ENCODE measurements at regions not wholly inside any gene's neighbourhood (a gene's known extent, or its start where the extent isn't known, plus 50 kb on each side); places are given as distances from the start of the nearest gene placed in this dataset.

DNA sequence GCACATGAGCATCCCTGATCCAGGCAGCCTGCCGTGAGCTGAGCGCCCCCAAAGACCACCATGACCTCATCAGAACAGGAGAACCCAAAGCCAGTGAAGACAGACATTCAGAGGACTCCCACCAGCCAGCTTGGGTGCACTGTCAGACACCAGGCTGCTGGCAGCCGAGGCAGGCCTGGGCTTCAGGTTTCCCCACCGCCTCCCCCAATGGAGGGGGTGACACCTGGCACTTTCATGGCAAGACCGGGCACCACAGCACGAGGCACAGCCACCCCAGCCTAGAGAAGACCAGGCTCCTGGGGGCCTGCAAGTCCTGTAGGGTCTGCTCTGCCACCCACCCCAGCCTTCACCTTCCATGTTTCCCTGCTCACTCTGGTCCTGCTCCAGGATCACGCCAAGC, 140.5 kb downstream of the C16orf95 start:
- DNase-seq (ENCODE audit: low spot score) = no peak

DNA sequence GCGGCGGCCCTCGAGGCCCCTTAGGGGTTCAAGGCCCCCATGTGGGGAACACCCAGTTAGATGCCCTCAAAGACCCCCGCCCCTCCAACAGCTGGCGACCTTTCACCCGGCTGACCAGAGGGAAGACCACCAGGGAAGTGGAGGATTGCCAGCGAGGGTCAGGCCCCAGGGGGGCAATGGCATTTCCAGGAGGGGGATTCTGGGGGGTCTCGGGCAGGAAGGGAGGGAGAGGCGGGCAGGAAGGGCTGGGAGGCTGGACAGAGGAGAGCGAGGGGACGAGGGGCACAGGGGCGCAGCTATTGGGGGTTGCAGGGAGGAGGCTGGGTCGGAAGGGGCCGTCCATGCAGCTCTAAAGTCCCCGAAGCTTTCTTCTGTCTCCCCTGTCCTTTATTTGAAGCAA, 139.5 kb downstream of the C16orf95 start:
- no peak for DNase-seq (ENCODE audit: low spot score)

DNA sequence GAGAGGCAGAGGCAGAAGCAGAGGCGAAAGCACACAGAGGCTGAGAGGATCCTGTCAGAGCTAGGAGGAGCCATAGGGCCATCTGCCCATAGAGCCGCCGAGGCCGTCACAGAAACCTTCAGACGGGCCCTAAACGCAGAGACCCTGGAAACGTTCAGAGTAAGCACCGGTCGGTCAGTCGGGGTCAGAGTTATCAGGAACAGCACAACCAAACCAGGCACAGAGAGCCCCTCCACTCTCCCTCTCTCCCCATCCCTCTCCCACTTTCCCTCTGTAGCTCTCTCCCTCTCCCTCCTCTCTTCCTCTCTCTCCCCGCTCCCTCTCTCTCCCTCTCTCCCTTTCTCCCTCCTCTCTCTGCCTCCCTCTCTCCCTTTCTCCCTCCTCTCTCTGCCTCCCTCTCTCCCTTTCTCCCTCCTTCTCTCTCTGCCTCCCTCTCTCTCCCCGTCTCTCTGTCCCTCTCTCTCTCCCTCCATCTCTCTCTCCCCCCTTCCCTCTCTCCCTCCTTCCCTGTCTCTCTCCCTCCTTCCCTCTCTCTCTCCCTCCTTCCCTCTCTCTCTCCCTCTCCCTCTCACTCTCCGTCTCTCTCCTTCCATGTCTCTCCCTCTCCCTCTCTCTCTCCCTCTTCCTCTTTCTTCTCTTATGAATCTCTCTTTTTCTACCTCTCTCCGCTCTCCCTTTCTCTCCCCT, 138.9 kb downstream of the C16orf95 start:
- no peak for DNase-seq (ENCODE audit: low spot score)

DNA sequence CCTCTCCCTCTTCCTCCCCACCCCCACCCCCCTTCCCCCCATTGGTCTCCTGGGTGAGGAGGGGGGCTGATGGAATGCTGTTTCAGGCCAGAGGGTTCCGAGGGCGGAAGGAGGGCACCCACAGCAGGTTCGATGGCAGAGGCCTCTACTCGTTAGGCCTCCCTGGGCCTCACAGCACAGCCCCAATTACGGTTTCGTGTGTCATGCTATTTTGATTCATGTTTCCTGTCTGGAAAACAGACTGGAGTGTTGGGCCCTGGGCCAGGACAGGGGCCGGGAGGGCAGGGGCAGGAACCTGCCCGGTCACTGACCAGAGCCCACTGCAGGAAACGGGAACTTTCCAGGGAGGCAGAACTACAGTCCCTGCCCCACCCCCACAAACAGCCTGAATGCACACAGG, 138.2 kb downstream of the C16orf95 start:
- DNase-seq (ENCODE audit: low spot score) = no peak

DNA sequence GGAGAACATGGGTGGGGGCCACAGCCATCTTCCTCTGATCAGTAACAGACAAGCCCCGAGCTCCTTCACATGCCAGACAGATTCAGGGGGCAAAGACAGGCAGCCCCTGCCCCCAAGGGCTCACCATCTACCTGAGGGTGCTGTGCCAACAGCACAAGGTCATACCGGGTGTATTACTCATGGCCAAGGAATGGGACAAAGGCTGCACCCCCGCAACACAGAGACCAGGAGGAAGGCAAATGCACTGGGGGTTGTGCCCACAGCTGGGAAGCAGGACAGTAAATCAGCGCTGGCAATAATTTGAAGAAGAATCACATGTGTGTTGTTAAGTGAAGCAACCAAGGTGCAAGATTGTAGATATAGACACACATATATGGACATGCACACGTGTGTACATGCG, 137.1 kb downstream of the C16orf95 start:
- no peak for DNase-seq (ENCODE audit: low spot score)

DNA sequence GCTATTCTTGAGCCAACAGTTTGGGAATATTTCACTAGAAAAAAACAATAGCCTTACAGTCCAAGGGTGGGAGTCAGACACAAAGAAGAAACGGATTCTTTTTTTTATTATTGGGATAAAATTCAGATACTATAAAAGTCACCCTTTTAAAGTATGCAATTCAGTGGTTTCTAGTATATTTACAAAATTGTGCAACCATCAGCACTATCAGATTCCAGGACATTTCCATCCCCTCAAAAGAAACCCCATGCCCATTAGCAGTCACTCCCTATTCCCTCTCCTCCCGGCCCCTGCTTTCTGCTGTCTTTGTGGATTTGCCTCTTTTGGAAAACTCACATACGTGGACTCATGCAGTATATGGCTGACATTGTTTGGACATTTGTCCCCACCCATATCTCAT, 134.4 kb downstream of the C16orf95 start:
- no peak for DNase-seq (ENCODE audit: low spot score)

DNA sequence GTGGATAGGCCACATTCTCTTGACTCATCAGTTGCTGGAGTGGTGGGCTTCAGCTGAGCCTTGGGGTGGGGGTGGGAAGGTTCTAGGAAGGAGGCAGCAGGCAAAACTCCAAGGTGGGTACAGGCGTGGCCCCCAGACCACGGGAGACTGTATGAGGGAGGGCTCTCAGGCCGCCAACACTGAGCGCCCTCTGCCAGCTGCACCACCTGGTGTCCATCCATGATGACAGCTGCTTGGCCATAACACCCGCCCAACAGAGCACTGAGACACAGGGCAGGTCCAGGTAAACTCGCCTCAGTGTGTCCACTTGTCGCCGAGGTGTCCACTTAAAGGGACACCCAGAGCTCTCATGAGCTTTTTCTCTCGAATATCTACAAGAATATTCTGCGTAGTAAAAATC, 133.5 kb downstream of the C16orf95 start:
- DNase-seq (ENCODE audit: low spot score) = no peak

DNA sequence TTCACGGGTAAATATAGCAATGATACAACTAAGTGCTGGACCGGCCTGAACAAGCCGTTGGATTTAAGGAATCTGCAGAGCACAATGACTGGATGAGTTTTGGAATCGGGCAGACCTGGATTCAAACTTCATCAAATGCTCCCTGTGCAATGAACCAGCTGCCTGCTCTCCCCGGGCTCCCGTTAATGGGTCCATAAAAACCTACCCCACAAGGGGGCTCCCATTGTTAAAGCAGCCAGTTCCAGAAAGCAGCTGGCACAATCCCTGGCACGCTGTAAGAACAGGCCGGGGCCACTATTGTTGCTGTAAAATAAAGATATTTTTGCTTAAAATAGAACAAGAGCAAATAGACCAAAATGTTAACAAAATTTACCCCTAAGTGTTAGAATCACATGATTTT, 131.9 kb downstream of the C16orf95 start:
- no peak for DNase-seq (ENCODE audit: low spot score)

DNA sequence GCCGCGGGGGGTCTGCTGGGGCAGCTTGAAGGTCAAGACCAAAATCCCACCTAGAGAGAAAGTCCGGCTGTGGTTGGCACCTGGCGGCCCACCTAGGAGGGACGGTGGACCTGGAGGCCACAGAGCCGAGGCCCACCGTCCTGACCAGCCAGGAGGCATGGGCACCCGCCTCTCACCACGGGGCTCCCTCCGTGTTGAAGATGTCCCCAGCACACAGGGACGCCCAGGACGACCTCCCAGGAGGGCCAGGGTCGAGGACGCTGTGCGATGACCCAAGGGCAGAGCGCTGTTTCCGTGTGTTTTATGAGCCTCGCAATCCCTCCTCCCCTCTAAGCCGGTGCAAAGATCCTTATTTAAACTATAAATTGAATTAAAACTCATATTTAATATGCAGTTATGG, 131.2 kb downstream of the C16orf95 start:
- DNase-seq (ENCODE audit: low spot score) = no peak

DNA sequence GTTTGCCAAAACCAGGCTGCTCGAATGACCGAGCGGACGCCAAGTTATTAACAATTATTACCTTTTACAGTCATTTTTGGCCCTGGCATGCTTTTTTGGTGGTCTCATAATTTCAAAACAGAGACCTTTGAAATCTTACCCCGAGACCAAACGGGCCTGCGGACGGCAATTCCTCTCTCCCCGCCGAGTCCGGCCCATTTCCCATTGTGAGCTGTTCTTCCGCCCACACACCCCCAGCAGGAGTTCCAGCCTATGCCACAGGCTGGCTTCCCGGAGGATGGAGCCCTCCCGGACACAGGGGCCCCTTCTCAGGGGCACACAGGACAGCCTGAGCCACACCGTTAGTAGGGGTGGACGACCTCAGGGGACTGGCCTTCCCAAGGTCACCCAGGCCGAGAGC, 130.7 kb downstream of the C16orf95 start:
- no peak for DNase-seq (ENCODE audit: low spot score)

DNA sequence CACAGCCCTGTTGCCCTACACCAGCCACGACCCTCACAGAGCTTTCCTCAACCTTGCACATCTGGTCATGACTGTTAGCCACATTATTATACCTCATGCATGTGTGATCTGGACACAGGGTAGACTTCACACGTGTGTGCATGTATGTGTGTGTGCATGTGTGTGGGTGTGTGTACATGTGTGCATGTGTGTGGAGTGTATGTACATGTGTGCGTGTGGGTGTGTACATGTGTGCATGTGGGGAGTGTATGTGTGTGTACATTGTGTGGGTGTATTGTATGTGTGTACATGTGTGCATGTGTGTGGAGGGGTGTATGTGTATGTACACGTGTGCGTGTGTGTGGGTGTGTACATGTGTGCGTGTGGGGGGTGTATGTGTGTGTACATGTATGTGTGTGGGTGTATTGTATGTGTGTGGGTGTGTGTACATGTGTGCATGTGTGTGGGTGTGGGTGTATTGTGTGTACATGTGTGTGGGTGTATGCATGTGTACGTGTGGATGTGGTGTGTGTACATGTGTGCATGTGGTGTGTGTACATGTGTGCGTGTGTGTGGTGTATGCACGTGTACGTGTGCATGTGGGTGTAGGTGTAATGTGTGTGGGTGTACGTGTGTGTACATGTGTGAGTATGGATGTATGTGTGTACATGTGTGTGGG, 130.2 kb downstream of the C16orf95 start:
- DNase-seq (ENCODE audit: low spot score) = no peak

DNA sequence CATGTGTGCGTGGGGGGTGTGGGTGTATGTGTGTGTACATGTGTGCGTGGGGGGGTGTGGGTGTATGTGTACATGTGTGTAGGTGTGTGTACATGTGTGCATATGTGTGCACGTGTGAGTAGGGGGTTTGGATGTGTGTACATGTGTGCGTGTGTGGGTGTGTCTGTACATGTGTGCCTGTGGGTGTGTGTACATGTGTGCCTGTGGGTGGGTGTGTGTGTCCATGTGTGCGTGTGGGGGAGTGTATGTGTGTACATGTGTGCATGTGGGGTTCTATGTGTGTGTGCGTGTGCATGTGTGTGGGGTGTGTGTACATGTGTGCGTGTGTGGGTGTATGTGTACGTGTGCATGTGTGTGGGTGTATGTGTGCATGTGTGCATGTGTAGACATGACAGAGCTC, 129.1 kb downstream of the C16orf95 start:
- no peak for DNase-seq (ENCODE audit: low spot score)

DNA sequence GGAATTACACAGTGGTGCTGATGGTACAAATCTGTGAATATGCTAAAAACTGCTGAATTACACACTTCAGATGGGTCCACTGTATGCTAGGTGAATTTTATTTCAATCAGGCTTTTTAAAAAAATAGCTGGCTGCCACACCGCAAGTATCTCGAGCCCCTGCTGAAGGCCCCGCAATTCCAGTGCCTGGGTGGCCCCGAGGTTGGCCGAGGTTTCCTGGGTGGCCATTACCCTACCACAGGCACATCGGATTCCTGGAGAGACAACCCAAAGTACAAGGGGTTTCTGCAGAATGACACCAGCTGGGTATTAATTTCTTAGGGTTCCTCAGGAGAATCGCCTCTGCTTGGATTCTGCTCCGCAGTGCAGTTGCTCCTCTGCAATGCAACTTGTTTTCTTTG, 127.8 kb downstream of the C16orf95 start:
- DNase-seq (ENCODE audit: low spot score) = no peak

DNA sequence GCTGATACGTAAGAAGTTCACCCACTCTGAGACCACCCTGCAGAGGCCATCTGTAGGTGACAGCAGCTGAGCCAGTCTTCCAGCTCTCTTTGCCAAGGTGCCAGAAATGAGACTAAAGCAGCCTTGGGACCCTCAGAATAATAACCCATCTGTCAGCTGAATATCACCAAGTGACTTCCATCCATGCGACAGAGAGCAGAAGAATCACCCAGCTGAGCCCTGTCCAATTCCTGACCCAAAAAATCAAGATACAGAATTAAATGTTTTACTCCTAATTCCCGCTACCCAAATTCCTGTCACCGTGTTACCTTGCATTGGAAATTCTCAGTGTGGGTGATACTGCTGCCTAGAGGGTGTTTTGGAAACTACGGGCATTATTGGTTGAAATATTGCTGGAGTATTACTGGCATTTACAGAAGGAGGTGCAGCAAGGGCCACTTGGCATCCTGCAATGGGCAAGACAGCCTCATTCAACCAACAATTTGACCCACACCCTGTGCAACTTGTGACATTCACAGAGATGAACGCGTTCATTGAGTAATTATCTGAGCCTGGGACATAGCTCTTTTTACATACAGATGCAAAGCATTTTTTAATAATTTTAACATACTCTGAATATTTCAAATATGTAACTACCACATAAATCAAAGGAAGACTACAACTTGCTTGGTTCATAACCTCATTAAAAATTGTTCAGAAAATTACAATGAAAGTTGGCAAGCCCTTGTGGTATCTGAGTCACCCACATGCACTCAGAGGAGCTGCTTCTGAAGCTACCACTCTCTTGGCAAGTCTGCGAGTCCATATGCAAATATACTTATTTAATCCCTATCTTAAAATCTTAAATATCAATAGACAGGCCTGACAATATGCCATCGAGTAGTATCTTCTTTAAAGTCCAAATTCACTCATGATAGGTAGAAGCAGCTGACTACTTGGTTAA, 126.6 kb downstream of the C16orf95 start:
- no peak for DNase-seq (ENCODE audit: low spot score)

DNA sequence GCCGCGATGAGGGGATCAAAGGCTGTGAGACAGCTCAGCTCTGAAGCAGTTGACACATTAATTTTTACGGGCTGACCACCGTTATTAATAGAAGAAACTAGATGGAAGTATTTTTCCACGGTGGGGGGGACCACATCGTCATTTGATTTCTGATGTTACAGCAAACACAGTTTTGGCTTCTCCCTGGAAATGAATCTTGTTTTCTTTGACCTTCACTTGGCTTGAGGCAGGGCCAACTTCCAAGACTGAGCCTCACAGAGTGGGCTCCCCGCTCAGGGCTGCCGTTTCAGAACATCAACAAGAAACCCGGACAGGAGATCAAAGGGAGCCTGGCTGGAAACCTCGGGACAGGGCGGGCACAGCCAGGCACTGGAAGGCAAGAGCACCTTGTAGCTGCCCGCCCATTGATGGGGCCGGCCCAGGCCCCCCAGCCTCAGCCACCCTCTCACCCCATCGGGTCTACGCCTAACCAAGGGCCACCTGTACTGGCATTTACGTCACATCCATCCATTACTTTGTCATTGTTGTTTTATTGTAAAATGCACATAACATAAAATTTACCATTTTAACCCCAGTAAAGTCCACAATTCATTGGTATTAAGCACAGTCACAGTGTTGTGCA, 124.6 kb downstream of the C16orf95 start:
- DNase-seq (ENCODE audit: low spot score) = no peak

DNA sequence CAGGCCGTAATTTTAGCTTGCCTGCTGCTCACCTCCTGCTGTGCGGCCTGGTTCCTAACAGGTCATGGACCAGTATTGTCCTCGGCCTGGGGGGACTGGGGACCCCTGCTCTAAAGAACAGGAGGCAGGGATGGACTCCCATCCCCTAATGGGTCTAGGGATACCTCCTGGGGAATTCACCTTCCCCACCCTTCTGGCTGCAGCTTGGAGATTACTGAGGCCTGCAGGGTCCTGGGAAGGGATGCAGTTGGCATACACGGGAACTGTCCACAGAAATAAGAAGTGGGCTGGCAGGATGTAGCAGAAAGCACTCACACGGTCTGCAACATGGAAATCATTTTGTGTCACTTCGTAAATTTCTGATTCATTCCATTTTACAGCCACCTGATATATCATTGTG, 123.0 kb downstream of the C16orf95 start:
- DNase-seq (ENCODE audit: low spot score) = no peak

DNA sequence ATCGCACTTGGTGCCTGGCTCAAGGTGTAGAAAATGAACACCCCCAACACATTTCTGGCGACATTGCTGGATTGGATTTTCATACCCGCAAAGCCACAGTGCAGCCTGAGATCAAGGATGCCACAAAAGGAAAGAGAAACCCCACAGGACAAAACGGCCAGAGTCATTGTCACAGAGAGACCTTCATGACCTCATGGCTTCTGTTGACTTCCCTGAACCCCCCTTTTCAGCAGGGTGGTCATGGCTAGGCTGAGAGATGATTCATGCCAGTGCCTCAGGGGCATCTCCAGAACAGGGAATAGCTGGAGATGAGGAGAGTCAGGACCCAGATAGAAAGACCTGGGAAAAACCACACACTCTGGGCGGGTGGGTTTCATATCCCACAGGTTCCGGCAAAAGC, 122.0 kb downstream of the C16orf95 start:
- no peak for DNase-seq (ENCODE audit: low spot score)

DNA sequence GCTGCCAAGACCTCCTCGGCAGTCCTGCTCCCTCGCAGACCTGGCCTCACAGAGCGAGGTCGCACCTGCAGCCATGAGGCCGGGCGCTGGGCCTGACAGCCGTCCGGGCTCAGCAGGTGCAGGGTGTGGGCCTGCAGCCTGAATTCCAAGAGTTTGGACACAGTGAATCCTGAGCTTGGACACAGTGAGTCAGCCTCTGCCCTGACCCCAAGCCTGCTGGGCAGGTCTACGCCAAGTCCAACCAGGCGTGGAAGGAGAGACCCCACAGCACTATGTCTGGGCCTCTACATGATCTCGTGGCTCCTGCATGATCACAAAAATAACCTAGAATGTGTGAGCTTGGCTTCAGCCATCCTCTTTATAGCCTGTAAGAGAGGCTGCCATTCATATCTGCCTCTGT, 121.0 kb downstream of the C16orf95 start:
- DNase-seq (ENCODE audit: low spot score) = no peak

DNA sequence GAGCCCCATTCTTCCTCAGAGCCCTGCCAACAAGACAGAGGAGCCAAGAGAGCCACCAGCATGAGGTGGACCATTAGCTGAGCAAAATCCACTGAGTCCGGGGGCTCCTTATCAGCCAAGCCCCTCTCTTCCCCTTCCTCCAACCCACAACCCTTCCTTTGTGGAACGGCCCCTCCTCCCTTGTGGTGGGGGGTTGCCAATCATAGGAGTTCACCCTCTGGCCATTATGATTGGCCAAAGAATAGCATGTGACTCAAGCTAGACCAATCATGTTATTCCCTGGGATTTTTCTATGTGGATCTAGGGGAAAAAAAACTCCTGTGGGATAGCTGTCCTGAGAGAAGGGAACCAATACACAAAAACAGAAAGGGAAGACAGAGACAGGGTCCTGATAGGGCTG, 120.5 kb downstream of the C16orf95 start:
- DNase-seq (ENCODE audit: low spot score) = no peak

DNA sequence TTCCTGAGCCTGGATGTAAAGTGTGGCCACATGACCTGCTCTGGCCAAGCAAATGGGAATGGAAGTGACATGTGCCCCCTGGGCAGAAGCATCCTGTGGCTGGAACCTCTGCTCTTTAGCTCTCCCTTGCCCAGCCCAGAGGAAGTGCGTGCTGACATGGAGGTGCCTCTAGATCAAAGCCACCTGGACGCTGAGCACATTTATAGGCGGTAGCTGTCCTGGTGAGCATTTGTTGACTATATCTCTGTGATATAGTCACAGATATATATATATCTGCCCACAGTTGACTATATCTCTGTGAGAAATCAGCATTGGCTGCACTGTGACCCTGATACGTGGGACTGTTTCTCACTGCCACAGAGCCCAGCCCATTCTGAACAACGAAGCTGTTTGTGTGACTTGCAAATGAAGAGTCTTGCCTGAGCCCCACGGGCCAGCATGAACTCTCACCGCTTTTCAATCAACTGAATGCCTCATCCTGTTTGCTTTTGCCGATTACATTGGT, 118.8 kb downstream of the C16orf95 start:
- no peak for DNase-seq (ENCODE audit: low spot score)

DNA sequence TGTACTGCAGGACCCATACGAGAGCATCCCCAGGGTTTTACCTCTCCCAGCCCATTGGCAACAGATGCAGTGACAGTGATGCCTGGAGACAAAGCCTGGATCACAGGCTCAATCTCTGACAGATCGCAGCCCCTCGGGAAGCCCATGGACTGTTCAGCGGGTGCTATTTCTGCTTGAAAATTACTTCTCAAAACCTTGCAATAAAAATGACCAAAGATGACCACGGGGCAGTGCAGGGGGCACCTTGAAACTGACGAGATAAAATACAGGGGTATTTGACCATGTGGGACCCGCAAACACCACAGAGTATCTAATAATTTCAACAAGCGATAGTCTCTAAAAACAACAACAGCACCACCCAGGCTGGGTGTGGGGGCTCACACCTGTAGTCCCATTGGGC, 118.3 kb downstream of the C16orf95 start:
- DNase-seq (ENCODE audit: low spot score) = no peak

DNA sequence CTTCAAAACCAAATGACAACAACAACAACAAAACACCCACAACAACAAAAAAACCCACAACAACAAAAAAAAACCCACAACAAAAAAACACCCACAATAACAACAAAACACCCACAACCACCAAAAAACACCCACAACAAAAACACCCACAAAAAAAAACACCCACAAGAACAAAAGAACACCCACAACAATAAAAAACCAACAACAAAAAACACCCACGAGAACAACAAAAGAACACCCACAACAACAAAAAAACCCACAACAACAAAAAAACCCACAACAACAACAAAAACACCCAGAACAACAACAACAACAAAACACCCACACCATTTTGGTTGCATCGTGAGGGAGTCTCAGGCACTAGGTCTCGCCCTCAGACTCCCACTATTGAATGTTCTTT, 117.8 kb downstream of the C16orf95 start:
- DNase-seq (ENCODE audit: low spot score) = no peak
